ENCODE measurements at regions not wholly inside any gene's neighbourhood (a gene's known extent, or its start where the extent isn't known, plus 50 kb on each side); places are given as distances from the start of the nearest gene placed in this dataset.

DNA sequence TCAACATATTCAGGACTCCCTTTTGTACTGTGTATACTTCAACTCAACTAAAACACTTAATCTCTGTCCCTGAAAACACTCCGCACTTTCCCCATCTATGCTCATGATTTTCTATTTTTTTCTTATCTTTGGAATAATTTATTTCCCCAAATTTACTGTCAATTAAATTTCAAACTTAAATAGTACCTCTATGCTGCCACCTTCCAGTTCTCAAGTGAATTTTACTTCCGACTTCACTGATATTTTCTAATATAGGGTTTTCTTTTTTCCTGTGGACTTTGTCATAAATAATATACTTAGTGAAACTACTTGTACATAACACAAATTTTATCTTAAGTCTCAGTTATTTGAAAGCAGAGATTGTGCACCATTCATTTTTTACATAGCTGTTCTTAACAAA, 1303.3 kb downstream of the OTOL1 start:
- DNase-seq (ENCODE audit: low read depth in 2 of 2): no peak

DNA sequence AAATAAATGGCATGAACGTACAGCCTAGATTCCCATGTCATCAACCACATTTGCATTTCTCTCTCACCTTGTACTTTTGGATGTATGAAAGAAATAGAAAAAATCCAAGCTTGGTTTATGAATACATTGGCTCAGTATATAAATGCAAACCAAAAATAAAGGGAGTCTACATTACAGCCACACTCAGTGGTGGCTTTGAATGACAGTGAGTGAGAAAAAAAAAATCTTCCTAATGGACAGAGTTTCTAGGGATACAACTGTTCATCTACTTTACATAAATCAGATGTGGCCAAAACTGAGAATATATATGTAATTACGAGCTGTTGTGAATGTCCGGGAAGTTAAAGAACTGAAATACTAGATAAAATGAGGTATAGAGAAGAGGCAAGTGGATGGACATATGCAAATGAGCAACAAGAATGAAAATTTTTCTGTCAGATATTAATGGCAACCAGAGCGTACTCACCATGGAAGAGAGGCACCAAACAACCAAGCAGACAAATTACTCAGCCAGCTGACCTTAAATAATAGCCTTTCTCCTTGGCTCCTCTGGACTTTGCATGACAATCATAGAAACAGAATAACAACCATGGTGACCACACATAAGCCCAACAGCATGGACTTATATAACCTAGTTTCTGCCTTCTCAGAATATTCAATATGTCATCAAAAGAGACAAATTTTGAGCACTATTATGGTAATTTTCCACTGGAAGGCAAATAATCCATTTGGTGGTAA, 1305.8 kb downstream of the OTOL1 start:
- DNase-seq (ENCODE audit: low read depth in 2 of 2): no peak

DNA sequence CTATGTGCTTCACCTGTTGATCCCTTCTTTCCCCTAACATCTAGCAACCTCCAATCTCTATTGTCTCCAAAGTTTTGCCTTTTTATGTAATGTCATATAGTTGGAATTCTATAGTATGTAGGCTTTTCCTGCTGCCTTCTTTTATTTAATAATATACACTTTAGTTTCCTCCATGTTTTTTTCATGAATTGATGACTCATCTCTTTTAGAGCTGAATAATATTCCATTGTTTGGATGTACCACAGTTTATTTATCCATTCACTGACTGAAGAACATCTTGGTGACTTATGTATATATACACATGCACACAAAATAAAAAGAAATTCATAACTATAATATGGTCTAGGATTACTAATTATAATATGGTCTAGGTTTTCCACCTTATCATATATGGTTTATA, 1314.2 kb downstream of the OTOL1 start:
- DNase-seq (ENCODE audit: low read depth in 2 of 2): no peak

DNA sequence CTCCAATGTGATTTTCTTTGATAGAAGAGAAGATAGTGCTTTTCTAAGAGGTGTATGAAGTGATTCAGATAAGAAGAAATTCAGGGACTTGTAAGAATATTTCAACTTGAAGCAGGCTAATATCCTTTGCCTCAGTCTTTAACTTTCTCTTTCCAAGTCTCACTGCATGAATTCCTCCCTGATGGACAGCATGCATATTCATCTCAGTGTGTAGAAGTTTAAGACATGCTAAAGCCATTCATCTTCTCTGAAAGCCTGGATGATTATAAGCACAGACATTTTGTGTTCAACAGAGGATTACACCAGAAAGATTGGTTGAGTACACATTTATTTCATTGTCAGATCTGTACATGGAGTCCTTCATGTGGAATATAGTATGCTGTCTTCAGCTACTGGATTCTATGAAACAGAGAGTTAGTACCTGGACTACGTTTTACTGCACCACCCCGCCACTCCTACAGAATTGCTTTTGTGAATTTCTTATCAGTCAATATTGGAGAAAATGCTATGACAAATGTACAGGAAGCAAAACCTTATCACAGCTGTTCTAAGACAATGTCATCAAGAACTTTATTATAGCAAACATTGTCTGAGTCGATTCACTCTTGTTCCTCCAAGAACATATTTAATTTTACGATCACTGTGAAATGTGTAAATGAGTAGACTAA, 1346.1 kb downstream of the OTOL1 start:
- no peak for DNase-seq (ENCODE audit: low read depth in 2 of 2)

DNA sequence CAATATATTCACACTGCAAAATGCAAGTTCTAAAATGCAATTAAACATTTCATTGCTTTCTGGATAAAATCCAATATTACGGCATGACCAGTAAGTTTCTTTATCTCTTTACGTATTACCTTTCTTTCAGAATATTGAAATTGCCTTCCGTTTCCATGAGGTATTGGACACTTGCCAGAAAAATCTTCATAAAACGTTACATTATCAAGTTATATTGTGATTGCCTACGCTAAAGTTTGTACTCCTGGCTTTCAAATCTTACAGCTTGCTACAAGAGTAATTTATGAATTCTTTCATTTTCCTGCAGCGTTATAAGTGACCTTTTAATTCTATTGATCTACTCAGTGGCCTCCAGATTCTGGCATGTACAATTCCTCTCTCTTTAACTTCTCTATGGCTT, 1349.3 kb downstream of the OTOL1 start:
- no peak for DNase-seq (ENCODE audit: low read depth in 2 of 2)

DNA sequence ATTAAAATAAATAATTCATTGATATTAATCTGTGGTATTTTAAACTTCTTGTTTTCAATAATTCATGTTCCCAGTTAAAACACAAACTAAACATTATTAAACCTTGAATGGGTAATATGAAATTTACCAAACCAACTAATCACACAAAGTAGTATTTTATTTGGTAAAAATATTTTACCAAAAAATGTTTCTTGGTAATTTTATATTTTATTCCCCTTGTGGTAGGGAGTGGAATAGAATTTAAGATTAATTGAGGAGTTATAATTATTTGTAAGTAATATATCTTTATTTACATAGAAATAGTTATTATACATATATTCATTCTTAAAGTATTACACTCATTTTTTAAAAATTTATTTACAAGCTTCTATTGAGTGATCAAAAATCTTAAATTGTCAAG, 1350.9 kb downstream of the OTOL1 start:
- no peak for DNase-seq (ENCODE audit: low read depth in 2 of 2)

DNA sequence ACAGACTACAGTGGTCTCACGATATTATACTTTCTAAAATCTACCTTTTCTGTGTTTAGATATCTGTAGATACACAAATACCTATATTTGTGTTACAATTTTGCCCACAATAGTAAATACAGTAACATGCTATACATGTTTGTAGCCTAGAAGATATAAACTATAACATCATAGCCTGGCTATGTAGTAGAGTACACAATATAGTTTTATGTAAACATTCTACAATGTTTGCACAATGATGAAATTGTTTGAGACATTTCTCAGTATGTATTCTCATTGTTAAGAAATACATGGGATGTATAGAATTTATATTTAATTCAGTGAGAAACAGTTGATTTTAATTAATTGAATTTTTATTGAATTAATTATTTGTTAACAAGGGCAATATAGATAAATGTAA, 1367.0 kb downstream of the OTOL1 start:
- no peak for DNase-seq (ENCODE audit: low read depth in 2 of 2)

DNA sequence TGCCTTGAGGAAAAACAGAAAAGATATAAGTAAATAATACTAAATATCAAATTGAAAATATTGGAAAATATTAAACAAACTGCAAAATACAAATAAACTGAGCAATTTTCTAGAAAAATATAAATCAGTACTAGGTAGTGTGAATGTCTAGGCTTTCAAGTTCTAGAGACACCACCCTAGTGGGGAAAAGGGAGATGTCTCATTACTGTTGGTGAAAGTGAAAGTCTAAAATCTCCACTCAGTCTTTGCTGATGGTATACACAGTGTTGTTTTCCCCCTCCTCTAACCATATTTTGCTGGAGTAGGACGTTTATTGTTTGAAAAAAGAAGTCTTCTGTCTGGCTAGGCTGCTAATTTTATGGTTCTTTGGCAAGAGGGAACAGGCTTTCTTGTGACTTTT, 1368.9 kb downstream of the OTOL1 start:
- no peak for DNase-seq (ENCODE audit: low read depth in 2 of 2)

DNA sequence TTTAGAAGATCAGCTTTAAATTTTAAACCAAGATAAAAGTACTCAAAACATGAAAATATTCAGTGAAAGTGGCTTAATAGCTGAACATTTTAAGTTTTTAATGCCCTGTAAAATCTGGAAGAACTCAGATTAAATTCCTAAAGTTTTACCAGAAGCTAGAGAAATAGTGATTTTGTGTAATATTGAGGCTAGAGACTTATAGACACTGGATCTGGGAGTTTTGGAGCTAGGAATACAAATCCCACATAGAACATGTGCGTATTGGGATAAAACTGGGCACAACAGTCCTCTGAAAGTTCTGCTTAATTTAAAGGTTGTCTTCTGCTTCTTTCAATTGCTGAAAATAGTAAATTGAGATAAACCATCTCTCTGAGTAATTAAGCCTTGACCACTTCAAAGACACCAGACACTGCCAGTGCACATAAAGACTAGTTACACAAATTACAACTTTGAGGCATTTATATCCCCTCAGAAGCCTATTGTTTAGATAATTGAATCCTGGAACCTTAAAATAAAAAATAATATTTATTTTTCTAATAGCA, 1382.5 kb downstream of the OTOL1 start:
- DNase-seq (ENCODE audit: low read depth in 2 of 2): no peak

DNA sequence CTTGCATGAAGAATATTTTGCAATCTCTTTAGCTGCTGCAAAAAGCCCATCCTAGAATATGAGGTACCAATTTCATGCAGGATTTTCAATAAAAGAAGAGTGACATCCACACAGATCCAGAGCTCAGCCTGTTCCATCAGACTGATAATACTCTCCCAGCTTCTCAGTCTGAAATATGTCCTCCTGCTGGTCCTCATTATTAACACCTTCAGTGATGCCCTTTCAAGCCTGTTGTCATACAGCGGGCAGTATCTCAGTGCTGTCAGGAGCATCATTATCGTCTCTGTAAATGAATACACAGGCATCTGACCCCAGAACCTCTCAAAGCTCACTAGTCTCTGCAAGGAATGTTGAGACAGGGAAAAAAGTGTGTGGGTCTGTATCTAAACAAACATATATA, 1387.8 kb downstream of the OTOL1 start:
- DNase-seq (ENCODE audit: low read depth in 2 of 2): no peak

DNA sequence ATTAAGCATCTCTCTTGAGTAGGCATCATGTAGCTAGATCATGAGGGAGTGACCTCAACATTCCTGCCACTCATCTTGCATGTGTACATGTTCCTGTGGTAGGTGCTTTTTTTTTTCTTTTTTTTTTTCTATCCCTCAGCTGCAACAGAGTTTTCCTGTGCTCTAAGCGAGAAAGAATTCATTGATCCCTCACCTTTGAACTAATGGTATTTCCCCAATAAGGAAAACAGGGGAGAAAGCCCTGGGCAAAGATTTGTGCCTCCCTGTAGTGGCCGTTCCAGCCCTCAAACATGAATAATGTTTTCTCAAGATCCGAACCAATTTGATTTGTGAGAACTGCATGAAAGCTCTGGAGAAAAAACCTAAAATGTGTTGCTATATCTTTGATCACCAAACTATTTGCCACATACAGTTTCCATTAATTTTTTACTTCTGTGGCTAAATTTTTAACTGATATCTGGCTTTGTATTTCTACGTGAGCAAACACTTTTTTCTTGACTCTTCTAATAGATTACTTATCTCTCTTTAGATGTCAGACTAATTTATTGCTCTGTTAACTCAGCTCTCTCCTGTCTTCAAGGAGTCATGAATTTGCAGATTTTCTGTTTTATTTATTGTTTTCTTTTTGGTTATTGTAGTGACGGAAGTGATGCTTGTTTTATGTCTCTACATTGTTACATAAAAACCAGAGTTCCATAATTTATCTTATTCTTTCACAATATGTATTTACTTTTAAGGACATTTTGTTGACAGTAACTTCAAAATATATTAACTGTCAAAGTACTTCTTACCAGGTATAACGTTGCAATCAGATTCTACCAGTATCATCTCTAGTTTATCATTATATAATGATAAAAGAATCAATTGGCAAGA, 1396.5 kb downstream of the OTOL1 start:
- no peak for DNase-seq (ENCODE audit: low read depth in 2 of 2)

DNA sequence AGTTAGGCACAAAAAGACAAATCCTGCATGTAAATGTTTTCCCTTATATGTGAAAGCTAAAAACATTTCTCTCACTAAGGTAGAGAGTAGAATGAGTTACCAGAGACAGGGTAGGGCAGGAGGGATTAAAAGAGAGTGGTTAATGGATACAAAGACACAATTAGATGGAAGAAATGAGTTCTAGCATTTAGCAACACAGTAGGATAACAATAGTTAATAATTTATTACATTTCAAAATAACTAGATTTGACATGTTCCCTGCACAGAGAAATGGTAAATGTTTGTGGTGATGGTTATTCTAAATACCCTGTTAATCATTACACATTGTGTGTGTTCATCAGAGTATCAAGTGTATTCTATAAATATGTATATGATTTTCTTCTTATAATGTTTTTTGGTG, 1400.7 kb downstream of the OTOL1 start:
- DNase-seq (ENCODE audit: low read depth in 2 of 2): no peak

DNA sequence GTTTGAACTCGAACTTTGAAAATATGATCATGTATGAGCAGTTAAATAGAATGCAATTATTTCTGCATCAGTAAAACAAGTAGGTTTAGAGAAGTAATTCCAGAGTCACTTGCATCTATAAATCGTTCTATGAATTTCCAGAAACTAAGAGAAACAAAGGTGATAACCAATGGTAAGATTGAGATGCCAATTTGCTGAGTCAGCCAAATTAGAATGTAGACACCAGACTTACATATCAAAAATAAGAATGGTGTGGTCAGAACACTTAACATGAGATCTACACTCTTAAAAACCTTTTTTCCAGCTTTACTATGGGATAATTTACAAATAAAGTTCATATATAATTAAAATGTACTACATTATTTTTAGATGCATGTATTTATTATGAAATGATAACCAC, 1435.9 kb downstream of the OTOL1 start:
- DNase-seq (ENCODE audit: low read depth in 2 of 2): no peak

DNA sequence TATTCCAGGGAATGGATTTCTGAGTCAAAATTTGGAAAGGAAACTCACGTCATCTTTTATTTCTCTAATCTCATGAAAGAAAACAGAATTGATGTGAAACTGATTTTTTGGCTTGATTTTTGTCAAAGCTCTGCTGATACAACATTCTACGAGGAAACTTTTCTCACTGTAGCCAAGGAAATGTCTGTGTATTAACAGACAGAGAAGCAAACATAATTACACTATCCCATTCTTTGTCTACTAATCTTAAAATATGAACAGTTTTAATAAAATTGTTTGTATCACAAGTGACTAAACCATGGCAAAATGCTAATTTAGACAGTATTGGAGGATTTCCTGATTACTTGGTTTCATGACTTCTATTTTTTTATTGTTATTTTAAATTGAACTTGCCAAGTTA, 1437.0 kb downstream of the OTOL1 start:
- no peak for DNase-seq (ENCODE audit: low read depth in 2 of 2)

DNA sequence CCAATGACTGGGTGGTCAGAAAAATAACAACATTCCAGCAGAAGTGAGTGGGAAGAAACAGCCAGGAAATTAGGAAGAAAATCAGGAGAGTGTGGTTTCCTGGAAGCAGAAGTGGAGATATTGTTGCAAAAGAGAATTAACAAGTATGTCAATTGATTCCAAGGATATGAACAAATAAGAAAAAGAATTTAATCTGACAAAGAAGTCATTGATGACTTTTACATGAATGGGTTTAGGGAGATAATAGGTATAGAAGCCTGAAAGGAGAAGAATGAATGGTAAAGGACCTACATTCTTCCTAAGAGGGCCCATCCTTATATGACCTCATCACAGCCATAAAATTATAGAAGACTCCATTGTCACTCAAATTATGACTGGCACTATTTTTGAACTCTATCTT, 1440.1 kb downstream of the OTOL1 start:
- no peak for DNase-seq (ENCODE audit: low read depth in 2 of 2)

DNA sequence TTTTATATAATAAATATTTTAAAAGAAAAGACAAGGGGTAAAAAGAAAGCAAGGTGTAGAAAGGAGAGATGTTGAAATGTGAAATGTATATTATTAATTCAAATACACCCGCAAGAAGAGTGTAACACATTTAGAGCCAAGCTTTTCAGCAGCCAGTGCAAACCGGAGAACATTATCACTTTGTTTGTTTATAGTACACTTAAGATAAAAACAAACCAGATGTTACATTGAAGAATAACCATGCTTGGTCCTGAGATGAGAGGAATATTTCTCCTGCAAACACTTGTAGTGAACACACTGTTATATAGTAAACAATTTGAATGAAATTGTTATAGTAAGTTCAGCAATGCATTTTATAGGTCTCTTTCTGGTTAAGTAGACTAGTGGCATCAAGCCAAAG, 1441.5 kb downstream of the OTOL1 start:
- no peak for DNase-seq (ENCODE audit: low read depth in 2 of 2)

DNA sequence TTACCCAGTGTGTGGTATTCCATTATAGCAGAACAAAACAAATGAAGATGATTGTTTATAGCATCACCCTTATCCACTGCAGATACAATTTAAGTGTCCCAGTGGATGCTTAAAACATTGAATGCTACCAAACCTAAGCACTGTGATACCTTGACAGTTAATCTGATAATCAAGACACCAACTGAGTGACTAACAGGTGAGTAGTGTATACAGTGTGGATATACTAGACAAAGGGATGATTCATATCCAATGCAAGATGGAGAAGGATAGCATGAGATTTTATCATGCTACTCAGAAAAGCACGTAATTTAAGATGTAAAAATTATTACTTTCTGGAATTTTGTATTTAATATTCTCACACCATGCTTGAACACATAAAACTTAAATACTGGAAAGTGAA, 1449.0 kb downstream of the OTOL1 start:
- no peak for DNase-seq (ENCODE audit: low read depth in 2 of 2)

DNA sequence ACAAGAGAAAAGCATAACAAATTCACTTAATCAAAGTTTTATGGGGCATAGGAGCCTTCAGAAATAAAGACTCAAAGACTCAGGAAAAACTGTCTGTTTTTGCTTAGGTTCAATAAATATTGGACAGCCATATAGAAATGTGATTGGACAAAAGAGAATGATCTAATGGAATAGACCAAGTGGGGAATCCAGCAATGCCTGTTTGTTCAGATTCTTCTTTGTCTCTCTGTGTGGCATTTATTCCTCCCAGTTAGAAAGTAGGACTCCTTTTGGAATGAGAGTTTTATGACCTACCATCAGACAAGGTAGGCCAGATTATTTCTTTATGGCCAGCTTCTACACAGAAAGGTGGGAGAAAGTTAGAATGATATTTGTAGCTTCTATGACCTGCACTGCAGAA, 1460.1 kb downstream of the OTOL1 start:
- no peak for DNase-seq (ENCODE audit: low read depth in 2 of 2)

DNA sequence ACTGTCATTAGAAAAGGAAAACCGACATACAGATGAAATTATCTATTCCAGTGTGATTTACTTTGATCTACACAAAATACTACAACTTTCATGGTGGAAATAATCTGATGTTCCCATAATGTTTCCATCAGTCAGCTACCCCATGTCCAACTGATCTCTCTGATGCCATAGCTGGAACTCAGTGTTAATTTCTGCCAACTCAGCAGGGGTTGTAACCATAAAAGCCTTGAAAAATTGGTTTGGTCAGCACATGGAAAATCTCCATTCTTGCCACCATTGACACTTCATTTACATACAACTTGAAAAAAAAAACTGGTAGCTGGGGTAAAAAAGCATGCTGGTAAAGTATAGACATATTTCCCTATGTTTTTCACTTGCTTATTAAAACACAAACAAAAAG, 1463.7 kb downstream of the OTOL1 start:
- DNase-seq (ENCODE audit: low read depth in 2 of 2): no peak

DNA sequence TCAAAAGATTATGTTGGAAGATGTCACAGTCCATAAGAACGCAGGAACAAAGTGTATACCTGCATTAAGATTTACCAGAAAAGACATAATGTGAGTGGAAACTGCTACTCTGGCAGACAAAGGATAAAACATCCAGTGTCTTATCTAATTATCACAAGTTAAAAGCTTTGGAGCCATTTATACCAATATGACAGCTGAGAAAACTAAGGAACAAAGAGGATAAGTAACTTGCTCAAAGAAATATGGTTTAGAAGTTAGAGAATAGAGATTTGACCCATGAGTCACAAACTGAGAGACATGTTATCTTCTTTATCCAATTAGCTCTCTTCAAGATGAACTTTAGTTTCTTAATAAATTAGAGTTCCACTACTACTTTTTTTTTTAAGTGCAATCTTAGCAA, 1473.7 kb downstream of the OTOL1 start:
- DNase-seq (ENCODE audit: low read depth in 2 of 2): no peak

DNA sequence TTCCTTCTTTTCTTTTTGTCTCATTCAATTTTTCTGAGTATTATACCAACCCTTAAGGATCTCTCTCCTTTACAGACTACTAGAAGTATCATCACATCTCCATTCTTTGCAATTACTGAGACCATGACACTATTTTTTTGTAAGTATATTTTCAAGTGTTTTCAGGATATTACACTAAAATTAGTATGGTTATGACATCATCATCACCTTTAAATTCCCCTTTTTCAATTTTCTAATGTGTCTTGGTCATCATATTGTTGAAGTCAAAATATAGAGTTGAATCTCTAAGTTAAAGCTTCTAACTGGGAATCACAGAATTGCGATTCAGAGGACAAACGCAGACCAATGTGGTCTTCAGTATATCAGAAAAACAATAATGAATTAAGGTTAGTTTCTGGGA, 1475.1 kb downstream of the OTOL1 start:
- no peak for DNase-seq (ENCODE audit: low read depth in 2 of 2)

DNA sequence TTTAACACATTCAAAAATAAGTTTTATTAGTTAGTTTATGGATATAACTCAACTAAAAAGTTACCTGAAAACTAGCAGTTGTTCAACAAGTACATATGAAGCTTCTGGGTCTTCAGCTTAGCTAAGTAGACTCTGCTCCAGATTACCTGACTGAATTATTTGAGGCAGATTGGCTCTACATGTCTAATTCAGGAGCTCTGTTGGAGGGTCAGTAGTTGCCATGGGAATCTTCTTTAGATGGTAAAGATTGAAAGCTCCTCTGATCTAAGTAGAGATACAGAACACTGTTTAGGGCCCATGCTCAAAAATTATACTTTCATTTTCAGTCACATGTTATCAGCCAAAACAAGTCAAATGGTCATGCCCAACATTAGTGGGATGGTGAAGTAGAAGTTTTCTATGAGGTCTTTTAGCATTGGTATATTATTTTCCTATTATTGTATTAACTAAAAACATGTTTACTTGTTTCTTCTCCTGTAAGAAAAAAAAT, 1476.9 kb downstream of the OTOL1 start:
- DNase-seq (ENCODE audit: low read depth in 2 of 2): no peak
